C4-2B (cell line): ENCODE measurements at regions not wholly inside any gene's neighbourhood (a gene's known extent, or its start where the extent isn't known, plus 50 kb on each side); places are given as distances from the start of the nearest gene placed in this dataset.

Experiments used
- ZFX ChIP-seq: fragments of 450-650 bp; IDR thresholded peaks from 2 replicates; pipeline ENCODE4 v1.6.1; 2017
- TF ChIP-seq, protein P1 (sequence below): fragments of 450-650 bp; conservative IDR thresholded peaks from 2 replicates; pipeline ENCODE4 v1.5.1; 2017; ENCODE audit warnings: mild to moderate bottlenecking

DNA sequence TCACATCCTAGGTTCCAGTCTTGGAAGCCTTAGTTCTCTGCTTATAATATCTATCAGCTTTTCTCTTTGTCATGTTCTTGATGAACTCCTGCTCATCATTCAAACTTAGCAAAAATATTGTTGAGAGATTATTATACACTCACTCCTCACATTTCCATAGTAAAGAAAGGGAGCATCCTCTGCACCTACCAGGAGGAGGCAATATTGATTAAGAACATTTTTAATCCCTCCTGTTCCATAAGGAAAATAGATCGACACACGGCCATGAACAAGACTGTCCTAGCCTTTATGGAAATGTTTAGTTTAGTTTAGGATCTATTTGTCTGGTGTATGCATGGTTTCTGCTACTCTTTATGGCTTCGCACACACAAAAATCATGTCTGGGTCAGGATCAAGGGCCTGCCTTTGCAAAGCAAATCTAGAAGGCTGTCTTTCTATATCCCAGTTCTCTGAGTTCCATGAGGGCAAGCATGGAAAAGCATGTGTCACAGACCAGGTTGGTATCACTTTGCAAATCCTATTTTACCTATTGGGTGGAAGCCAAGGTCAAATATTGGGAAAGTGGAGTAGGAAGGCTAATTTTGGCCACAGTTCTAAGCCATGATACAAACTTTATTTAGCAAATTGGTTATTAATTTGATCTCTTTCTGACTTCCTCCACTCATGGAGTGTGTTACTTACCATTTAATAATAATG is 164.4 kb downstream of the MDFIC start:
- TF ChIP-seq, protein P1, sequence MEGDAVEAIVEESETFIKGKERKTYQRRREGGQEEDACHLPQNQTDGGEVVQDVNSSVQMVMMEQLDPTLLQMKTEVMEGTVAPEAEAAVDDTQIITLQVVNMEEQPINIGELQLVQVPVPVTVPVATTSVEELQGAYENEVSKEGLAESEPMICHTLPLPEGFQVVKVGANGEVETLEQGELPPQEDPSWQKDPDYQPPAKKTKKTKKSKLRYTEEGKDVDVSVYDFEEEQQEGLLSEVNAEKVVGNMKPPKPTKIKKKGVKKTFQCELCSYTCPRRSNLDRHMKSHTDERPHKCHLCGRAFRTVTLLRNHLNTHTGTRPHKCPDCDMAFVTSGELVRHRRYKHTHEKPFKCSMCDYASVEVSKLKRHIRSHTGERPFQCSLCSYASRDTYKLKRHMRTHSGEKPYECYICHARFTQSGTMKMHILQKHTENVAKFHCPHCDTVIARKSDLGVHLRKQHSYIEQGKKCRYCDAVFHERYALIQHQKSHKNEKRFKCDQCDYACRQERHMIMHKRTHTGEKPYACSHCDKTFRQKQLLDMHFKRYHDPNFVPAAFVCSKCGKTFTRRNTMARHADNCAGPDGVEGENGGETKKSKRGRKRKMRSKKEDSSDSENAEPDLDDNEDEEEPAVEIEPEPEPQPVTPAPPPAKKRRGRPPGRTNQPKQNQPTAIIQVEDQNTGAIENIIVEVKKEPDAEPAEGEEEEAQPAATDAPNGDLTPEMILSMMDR = peak; percentile 36
- no peak for TF ChIP-seq ZFX
